UCSD-AML1 (cell line): ENCODE measurements at regions not wholly inside any gene's neighbourhood (a gene's known extent, or its start where the extent isn't known, plus 50 kb on each side); places are given as distances from the start of the nearest gene placed in this dataset.
"Not testable (repeated sequence)": the region's sequence is repeated elsewhere in the genome, so short reads cannot be mapped to it uniquely, and the experiment has no call there.

Source experiments
- DNase-seq: peaks from one replicate; lab custom pipeline; 2025; ENCODE audit not compliant: unreplicated experiment; lab: John Stamatoyannopoulos, UW

DNA sequence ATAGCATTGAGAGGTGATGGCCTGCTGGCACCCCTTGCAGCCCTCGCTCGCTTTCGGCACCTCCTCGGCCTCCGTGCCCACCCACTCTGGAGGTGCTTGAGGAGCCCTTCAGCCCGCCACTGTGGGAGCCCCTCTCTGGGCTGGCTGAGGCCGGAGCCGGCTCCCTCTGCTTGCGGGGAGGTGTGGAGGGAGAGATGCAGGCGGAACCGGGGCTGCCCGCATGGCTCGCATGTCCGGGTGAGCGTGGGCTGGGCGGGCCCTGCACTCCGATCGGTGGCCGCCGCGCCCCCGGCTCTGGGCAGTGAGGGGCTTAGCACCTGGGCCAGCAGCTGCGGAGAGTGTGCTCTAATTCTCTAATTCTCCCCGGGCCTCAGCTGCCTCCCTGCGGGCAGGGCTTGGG lies 101.1 kb downstream of the KIF4B start:
- no peak for DNase-seq

GRCh38 chr5:155116456-155117251 lies 103.1 kb downstream of the KIF4B start:
- no peak for DNase-seq

GRCh38 chr5:155125551-155126095 lies 112.1 kb downstream of the KIF4B start:
- no peak for DNase-seq

DNA sequence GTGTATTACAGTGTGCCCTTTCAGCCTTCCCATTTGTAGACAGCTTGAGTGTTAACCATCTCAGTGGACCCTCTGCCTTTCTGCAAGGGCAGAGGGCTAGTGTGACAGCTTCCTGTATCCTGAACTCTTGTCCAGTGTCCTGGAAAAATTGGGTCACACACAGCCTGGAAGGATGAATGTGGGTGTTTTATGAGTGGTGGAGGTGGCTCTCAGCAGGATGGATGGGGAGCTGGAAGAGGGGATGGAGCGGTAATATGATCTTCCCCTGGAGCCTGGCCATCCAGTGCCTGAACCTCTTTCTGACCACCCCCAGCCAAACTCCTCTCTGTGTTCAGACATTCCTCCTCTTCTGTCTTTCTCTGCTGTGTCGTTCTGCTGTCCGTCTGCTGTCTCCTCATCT lies 113.0 kb downstream of the KIF4B start:
- DNase-seq = no peak

DNA sequence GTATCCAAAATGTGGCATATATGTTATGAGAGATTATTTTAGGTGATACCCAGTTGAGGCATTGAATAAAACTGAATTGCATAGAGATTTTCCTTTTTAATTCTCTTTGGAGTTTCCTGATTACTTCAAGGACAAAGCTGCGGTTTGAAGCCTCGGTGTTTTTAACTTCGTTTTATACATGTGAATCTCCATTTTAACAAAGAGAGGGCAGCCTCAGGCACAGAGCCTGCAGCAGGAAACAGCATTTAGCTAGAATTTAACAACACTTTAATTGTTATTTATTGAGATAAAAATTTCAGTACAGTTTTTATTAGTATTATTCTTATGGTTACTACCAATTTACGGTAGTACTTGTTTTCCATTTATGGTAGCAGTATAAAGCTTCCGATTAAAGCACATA lies 114.0 kb downstream of the KIF4B start:
- no peak for DNase-seq

GRCh38 chr5:155128786-155129512 lies 115.4 kb downstream of the KIF4B start:
- DNase-seq = no peak

DNA sequence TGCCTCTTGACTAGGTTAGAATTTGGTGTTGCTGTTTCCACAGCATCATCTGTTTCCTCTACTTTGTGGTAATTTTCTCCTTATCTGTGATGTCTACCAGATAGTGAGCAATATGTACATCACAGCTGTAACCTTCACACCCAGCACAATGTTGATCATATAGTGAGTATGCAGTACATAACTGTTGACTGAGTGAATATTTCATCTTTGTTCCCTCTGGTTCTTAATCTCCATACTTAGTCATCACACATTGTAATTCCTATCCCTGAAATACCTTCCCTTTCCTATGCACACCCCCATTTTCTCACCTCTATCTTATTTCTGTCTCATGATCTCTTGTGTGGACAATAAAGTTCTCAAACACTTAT lies 115.9 kb downstream of the KIF4B start:
- no peak for DNase-seq

DNA sequence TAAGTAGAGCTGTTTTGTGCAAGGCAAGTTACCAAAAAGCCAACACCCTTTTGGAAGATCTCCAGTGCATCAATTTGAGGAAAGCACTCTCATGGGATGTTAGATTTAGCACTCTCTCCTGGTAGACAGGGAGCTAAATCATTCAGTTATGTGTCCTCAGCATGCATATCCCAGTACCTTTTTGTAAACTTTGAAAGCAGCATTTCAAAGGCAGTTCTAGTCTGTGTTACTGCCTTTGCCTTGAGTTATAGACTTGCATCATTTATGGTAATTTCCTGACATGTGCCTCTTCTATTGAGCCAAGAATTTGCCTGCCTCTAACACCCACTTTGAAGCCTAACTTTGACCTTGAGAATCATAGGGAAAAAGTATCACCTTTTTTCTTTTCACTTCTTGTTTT lies 120.6 kb downstream of the KIF4B start:
- DNase-seq = no peak

DNA sequence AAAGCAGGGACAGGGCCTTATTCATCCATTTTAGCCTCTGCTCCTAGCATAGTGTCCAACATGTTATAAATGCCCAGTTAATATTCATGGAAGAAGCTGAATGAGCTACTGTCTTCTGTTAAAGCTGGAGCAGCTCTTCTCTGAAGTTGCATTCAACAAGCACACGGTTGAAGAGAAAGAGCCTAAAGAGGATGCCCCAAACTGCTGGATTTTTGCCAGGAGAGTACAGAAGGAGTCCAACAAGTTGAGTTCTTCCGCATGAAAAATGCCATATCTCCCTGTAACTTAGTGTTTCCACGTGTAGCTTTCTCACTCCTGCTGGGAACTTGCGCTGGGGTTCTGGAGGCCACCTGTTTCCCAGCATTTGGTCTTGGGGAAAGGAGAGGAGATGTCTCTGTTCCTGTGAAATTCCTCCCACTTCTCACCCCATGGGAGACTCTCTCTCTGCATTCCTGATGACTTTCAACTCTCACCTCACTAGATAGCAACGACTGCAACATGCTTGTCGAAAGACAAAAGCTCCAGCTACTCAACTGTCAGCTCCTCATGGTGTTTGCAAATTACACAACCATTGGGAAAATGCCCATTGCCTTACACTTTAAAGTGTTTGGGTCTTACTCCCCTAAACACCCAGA lies 122.8 kb downstream of the KIF4B start:
- no peak for DNase-seq

GRCh38 chr5:155137683-155138082 lies 124.1 kb downstream of the KIF4B start:
- no peak for DNase-seq

GRCh38 chr5:155140646-155141045 lies 127.1 kb downstream of the KIF4B start:
- no peak for DNase-seq

- no peak for DNase-seq
Measured at GRCh38 chr5:155144956-155145355, 131.4 kb downstream of the KIF4B start.

DNA sequence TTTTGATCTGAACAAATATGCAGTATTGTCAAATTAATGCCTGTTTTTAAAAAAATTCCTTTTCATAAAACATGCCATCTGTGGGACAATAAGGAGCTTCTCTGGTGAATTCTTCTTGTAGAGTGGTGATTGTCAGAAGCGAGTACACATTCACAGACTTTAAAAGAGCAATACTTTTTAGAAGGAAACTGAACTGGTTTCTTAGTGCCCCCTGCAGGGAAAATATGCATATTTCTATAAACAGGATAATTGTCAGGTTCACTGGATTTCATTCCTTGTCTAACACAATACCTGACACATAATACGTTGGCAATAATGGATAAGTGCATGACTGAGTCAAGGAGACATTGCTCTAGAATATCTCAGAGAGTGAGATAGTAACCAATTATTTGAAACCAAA lies 133.7 kb downstream of the KIF4B start:
- no peak for DNase-seq

DNA sequence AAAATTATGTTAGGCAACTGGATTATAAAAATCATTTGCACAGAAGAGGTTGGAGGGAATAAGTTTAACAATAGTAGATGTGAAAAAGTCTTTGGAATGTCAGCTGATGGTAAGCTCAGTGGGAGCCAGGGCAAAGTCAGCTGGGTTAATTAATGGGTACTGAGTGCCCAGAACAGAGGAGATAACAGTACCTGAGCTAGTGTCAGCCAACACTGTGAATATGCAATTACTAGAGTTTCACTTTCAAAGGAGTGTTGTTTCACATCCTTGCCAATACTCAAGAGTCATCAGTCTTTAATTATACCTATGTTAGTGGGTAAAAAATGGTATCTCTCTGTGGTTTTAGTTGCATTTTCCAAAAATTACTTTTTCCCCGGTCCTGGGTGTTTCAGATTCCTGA lies 135.1 kb downstream of the KIF4B start:
- DNase-seq = no peak

GRCh38 chr5:155150012-155150411 lies 136.5 kb downstream of the KIF4B start:
- no peak for DNase-seq

GRCh38 chr5:155154973-155155372 lies 141.4 kb downstream of the KIF4B start:
- no peak for DNase-seq

DNA sequence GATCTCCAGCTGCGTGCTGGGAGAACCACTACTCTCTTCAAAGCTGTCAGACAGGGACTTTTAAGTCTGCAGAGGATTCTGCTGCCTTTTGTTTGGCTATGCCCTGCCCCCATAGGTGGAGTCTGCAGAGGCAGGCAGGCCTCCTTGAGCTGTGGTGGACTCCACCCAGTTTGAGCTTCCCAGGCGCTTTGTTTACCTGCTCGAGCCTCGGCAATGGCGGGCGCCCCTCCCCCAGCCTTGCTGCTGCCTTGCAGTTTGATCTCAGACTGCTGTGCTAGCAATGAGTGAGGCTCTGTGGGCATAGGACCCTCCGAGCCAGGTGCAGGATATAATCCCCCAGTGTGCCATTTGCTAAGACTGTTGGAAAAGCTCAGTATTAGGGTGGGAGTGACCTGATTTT lies 149.5 kb downstream of the KIF4B start:
- not testable (repeated sequence) for DNase-seq

GRCh38 chr5:155167736-155168135 lies 154.2 kb downstream of the KIF4B start:
- no peak for DNase-seq

DNA sequence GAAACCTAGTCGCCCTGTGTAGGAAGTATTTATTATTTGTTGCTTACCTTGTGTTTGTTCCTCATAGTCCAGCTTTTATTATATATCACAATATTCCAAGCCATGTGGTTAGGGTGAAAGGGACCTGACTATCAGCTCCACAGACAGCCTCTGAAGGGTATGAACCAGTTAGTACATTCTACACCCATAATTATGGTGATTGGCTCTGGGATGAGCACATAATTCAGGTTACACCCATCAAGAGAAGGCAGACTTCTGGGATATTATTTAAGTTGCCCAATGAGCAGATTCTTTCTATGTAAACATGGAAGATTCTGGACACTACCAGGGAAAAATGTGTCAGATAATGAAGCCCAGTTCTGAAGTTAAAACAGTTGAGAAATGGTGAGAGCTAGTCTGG lies 168.0 kb downstream of the KIF4B start:
- DNase-seq = no peak

- DNase-seq = no peak
Measured at GRCh38 chr5:155189476-155189875, 175.9 kb downstream of the KIF4B start.

DNA sequence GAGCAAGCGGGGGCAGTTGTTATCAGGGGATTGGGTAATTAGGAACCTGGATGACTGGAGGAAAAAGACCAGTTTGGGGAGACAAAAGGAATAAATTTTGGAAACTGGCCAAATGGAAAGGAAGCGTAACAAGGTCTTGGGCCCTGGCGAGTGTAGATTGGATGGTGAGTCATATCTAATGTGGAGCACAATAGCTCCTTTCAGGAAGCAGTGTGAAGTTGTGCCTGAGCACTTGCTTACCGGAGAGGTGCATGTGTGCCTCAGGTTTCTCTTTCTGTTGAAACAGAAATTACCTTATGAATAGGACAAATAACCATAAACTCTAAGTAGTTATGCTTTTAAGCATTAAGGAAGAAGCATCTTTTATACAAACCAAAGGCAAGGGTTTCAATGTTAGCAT lies 176.4 kb downstream of the KIF4B start:
- DNase-seq = no peak

- DNase-seq = no peak
Measured at GRCh38 chr5:155193029-155193428, 179.5 kb downstream of the KIF4B start.
